ENCODE measurements at regions not wholly inside any gene's neighbourhood (a gene's known extent, or its start where the extent isn't known, plus 50 kb on each side); places are given as distances from the start of the nearest gene placed in this dataset.

DNA sequence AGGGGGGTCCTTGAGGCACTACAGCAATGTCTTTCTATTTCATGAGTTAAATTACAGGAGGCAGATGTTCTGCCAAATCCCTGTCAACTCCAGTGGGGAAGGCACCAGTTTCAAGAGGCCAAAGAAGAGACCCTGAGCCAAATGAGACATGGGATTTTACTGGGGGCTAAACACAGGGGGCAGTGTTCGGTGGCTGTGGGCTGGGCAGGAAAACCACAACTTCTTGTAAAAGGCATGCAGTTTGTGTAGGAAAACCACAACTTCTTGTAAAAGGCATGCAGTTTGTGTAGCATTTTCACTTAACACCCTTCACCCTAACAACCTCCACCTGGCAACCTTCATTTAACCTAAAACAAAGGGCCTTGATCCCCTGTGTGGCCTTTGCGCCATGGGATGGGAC is 61.0 kb downstream of the POLR2M start:
- peaks cover 0 to 5% (median 1%) of the 10 kb centered on the region in 4 experiments; a peak in 2 of 7 replicates for H3K4me1 ChIP-seq (replicated peaks in 1 of 4; ENCODE audit: control insufficient read depth in 3 of 4, insufficient read depth in 4 of 4, low read length in 3 of 4)
- no peak overlapping the region for H3K56ac ChIP-seq (replicated peaks; ENCODE audit: insufficient read length, low read depth, low read length)
- no peak overlapping the region for H2AFZ ChIP-seq (ENCODE audit: low read length)
- no peaks in the 10 kb centered on the region for H3K9me3 ChIP-seq (ENCODE audit: insufficient read depth in 2 of 2, low read depth in 1 of 2, low read length in 1 of 2)
- FAIRE-seq (no peak), DNase-seq (ENCODE audit: low read depth in 1 of 2, low spot score in 2 of 2) (no peak)
- no peak overlapping the region for H2BK120ac ChIP-seq (replicated peaks; ENCODE audit: low read depth, low read length)
- ChIA-PET CTCF (ENCODE audit: partially characterized antibody) (interaction anchor here (0.6 to 6.0 kb wide), 6 partner anchors 16 to 409 kb away, joined by 3 to 43 read pairs (median 6); no protein-coding TSS in a partner anchor), POLR2A (ENCODE audit: partially characterized antibody) (interaction anchor here (1.4 kb wide), 1 partner anchor 31 kb away, joined by 4 read pairs; no protein-coding TSS in a partner anchor)
- H4K20me1 ChIP-seq (replicated peaks in 1 of 2; ENCODE audit: control insufficient read depth in 1 of 2, insufficient read depth in 2 of 2, low read length in 2 of 2) = no peaks in the 10 kb centered on the region
- no peak overlapping the region for H3K4ac ChIP-seq (replicated peaks; ENCODE audit: insufficient read length, low read depth, low read length)
- no peak overlapping the region for H3K18ac ChIP-seq (ENCODE audit: extremely low read depth, low read length)
- no peaks in the 10 kb centered on the region for H3K79me2 ChIP-seq (ENCODE audit: control insufficient read depth in 1 of 2, insufficient read depth in 2 of 2, low read length in 2 of 2)
- TF ChIP-seq, protein P1, sequence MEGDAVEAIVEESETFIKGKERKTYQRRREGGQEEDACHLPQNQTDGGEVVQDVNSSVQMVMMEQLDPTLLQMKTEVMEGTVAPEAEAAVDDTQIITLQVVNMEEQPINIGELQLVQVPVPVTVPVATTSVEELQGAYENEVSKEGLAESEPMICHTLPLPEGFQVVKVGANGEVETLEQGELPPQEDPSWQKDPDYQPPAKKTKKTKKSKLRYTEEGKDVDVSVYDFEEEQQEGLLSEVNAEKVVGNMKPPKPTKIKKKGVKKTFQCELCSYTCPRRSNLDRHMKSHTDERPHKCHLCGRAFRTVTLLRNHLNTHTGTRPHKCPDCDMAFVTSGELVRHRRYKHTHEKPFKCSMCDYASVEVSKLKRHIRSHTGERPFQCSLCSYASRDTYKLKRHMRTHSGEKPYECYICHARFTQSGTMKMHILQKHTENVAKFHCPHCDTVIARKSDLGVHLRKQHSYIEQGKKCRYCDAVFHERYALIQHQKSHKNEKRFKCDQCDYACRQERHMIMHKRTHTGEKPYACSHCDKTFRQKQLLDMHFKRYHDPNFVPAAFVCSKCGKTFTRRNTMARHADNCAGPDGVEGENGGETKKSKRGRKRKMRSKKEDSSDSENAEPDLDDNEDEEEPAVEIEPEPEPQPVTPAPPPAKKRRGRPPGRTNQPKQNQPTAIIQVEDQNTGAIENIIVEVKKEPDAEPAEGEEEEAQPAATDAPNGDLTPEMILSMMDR (IDR thresholded peaks at IDR 0.05; ENCODE audit: control extremely low read depth in 1 of 3, insufficient read depth in 1 of 3, low read depth in 1 of 3, low read length in 3 of 3) = peak in 2 of 3 experiments; percentile 6 to 12; a peak in 2 of 4 replicates
- TF ChIP-seq, protein P2, sequence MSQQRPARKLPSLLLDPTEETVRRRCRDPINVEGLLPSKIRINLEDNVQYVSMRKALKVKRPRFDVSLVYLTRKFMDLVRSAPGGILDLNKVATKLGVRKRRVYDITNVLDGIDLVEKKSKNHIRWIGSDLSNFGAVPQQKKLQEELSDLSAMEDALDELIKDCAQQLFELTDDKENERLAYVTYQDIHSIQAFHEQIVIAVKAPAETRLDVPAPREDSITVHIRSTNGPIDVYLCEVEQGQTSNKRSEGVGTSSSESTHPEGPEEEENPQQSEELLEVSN (IDR thresholded peaks at IDR 0.05) = no peak
- no peak overlapping the region for H3K27ac ChIP-seq (ENCODE audit: low read depth, low read length)
- no peaks in the 10 kb centered on the region for H3K27me3 ChIP-seq (replicated peaks in 1 of 4; ENCODE audit: control insufficient read depth in 3 of 4, extremely low read depth in 1 of 4, insufficient read depth in 3 of 4, low read length in 3 of 4)
- no peak overlapping the region for H3K4me3 ChIP-seq (ENCODE audit: extremely low read depth in 1 of 4, insufficient read depth in 2 of 4, low read depth in 3 of 4, low read length in 4 of 4)
- no peak overlapping the region for H2BK15ac ChIP-seq (ENCODE audit: low read length)
- H4K8ac ChIP-seq (ENCODE audit: extremely low read depth, insufficient read depth, low read length) = no peak overlapping the region
- WGBS, 2 experiments (ENCODE audit: extremely low coverage in 1 of 2, insufficient coverage in 1 of 2, insufficient read length in 1 of 2, insufficient replicate concordance in 2 of 2, low coverage in 1 of 2, low lambda C conversion rate in 2 of 2, missing lambda C conversion rate in 1 of 2) = 91% methylated on average over 2 of the region's 2 CpGs; no CpG with 5 or more reads in 1 of the 2 experiments
- no peaks in the 10 kb centered on the region for H3K79me1 ChIP-seq (ENCODE audit: low read depth, low read length)
- H4K91ac ChIP-seq (replicated peaks; ENCODE audit: insufficient read length, low read length) = no peak overlapping the region
- no peak overlapping the region for H3K23ac ChIP-seq (ENCODE audit: insufficient read length)
- no peak overlapping the region for H2AK5ac ChIP-seq (ENCODE audit: low read depth, low read length)
- no peaks in the 10 kb centered on the region for H3K23me2 ChIP-seq (ENCODE audit: low read depth, low read length)
- H3K4me2 ChIP-seq (ENCODE audit: insufficient read depth in 1 of 2, low read depth in 2 of 2, low read length in 2 of 2) = no peak overlapping the region
- H2BK12ac ChIP-seq (ENCODE audit: low read depth, low read length) = no peak overlapping the region
- H2BK20ac ChIP-seq (ENCODE audit: low read length) = no peak overlapping the region
- no peak overlapping the region for H4K5ac ChIP-seq (ENCODE audit: insufficient read length, low read depth, low read length)
- no peaks in the 10 kb centered on the region; a peak in 1 of 8 replicates for H3K36me3 ChIP-seq (ENCODE audit: control insufficient read depth in 2 of 4, insufficient read depth in 4 of 4, low read length in 3 of 4)
- H3K14ac ChIP-seq (ENCODE audit: insufficient read length) = no peak overlapping the region
- H2BK5ac ChIP-seq (ENCODE audit: low read depth, low read length) = no peak overlapping the region
- no peak overlapping the region for H3K9ac ChIP-seq (replicated peaks in 1 of 4; ENCODE audit: extremely low read depth in 1 of 4, low read depth in 3 of 4, low read length in 3 of 4)

All from H1 (cell line).